Neural cell (in vitro differentiated cells): ENCODE measurements at regions not wholly inside any gene's neighbourhood (a gene's known extent, or its start where the extent isn't known, plus 50 kb on each side); places are given as distances from the start of the nearest gene placed in this dataset.

Source experiments
- EP300 ChIP-seq: fragments of 450-650 bp; conservative IDR thresholded peaks from 2 replicates; pipeline ENCODE4 v1.6.1; 2014; ENCODE audit warnings: antibody characterized with exemption, mild to moderate bottlenecking, moderate library complexity; ENCODE audit not compliant: poor library complexity, severe bottlenecking
- RAD21 ChIP-seq: fragments of 450-650 bp; conservative IDR thresholded peaks from 2 replicates; pipeline ENCODE4 v1.6.1; 2014; ENCODE audit warnings: antibody characterized with exemption, mild to moderate bottlenecking, moderate library complexity

DNA sequence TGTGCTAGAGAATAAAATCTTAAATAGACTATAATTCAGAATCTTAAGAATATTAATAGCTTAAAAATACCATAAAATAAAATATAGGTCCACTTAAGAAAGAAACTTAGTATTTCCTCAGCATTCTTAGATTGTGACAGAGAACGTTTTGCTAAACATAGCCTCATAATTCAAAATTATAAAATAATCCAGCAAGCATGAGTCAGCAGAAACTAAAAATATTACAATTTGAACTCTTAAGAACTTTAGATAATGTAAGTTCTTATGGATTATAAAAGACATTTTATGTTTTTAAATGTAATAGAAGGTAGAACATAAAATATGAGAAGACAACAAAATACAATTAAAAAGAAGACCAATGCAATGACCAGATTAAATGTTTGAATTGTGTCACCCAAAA is 164.5 kb upstream of the MC4R start:
- no peak for TF ChIP-seq EP300
- no peak for TF ChIP-seq RAD21
